Panc1 (cell line): ENCODE measurements at regions not wholly inside any gene's neighbourhood (a gene's known extent, or its start where the extent isn't known, plus 50 kb on each side); places are given as distances from the start of the nearest gene placed in this dataset.

Experiments used
- POLR2AphosphoS5 ChIP-seq: IDR thresholded peaks from 2 replicates; pipeline ENCODE4 v1.6.1; 2012; ENCODE audit warnings: mild to moderate bottlenecking, low read depth, low read length, moderate library complexity
- SIN3A ChIP-seq: IDR thresholded peaks from 2 replicates; pipeline ENCODE4 v1.6.1; 2012; ENCODE audit warnings: low read depth, mild to moderate bottlenecking, low read length, moderate library complexity, borderline replicate concordance; ENCODE audit not compliant: insufficient read depth
- TF ChIP-seq, protein P1 (sequence below): fragments of 450-650 bp; IDR thresholded peaks from 2 replicates; pipeline ENCODE4 v1.5.1; 2017; ENCODE audit warnings: mild to moderate bottlenecking

- TF ChIP-seq, protein P1, sequence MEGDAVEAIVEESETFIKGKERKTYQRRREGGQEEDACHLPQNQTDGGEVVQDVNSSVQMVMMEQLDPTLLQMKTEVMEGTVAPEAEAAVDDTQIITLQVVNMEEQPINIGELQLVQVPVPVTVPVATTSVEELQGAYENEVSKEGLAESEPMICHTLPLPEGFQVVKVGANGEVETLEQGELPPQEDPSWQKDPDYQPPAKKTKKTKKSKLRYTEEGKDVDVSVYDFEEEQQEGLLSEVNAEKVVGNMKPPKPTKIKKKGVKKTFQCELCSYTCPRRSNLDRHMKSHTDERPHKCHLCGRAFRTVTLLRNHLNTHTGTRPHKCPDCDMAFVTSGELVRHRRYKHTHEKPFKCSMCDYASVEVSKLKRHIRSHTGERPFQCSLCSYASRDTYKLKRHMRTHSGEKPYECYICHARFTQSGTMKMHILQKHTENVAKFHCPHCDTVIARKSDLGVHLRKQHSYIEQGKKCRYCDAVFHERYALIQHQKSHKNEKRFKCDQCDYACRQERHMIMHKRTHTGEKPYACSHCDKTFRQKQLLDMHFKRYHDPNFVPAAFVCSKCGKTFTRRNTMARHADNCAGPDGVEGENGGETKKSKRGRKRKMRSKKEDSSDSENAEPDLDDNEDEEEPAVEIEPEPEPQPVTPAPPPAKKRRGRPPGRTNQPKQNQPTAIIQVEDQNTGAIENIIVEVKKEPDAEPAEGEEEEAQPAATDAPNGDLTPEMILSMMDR = no peak
- TF ChIP-seq POLR2AphosphoS5 (no peak), SIN3A (no peak)
Observed at GRCh38 chr1:82214606-82215005, 413.9 kb downstream of the ADGRL2 start.
